ENCODE measurements at regions not wholly inside any gene's neighbourhood (a gene's known extent, or its start where the extent isn't known, plus 50 kb on each side); places are given as distances from the start of the nearest gene placed in this dataset.

DNA sequence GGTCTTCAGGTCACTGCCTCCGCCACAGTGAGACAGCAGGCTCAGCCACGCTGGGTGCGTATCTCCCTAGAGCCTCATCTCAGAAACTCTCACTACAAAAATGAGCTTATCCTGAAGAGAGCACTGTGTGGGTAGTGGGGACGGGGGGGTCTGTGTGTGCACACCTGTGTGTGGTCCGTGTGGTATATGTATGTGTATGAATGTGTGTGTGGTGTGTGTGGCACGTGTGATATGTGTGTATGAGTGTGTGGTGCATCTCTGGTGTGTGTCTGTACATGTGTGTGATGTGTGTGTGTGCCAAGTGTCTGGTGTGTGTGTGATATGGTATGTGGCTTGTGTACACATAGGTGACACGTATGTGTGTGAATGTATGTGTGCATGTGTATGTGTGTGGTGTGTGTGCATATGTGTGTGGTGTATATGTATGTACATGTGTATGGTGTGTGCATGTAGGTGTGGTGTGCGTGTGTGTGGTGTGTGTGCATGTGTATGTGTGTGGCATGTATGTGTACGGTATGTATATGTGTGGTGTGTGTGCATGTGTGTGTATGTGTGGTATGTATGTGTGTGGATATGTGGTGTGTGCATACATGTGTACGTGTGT is 332.2 kb downstream of the EIPR1 start:
- Mint-ChIP-seq H3K4me1 (no peaks in the 10 kb centered on the region), H3K4me3 (no peak overlapping the region), H3K9me3 (ENCODE audit: low read depth) (no peaks in the 10 kb centered on the region), H3K27me3 (no peaks in the 10 kb centered on the region), H3K27ac (no peak overlapping the region), H3K36me3 (no peaks in the 10 kb centered on the region)
- ATAC-seq (no peak), DNase-seq (no peak)
- CTCF ChIA-PET, result no interaction called here

DNA sequence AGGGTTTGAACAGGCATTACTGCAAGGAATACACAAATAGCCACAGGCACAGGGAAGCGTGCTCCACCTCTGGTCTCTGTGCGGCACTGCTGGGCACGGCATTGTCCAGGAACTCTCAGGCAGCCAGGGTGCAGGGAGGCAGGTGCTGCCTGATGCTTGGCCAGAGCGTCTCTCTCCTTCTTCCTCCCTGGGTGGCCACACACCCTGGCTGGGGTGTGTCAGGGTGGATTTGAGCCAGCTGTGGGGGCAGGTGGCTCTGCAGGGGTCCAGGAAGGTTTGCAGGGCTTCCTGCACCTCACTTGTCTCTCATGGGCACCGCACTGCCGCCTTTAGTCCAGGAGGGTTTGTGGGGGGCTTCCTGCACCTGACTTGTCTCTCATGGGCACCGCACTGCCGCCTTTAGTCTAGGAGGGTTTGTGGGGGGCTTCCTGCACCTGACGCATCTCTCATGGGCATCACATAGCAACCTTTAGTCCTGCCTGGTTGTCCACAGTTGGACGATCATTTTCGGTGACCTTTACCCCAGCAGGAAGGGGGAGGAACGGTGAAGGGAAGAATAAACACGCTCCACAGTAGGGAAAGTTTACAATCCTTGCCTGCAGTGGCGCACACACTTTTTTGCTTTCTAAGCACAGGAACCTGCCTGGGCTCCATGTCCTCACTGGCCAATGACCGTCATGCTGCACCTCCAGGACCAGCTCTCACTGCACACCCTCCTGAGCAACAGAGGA is 332.9 kb downstream of the EIPR1 start:
- ATAC-seq (no peak), DNase-seq (no peak)
- Mint-ChIP-seq H3K4me1 (no peaks in the 10 kb centered on the region), H3K27me3 (no peaks in the 10 kb centered on the region), H3K4me3 (no peak overlapping the region), H3K36me3 (no peaks in the 10 kb centered on the region), H3K27ac (no peak overlapping the region), H3K9me3 (ENCODE audit: low read depth) (no peaks in the 10 kb centered on the region)
- CTCF ChIA-PET, result no interaction called here

DNA sequence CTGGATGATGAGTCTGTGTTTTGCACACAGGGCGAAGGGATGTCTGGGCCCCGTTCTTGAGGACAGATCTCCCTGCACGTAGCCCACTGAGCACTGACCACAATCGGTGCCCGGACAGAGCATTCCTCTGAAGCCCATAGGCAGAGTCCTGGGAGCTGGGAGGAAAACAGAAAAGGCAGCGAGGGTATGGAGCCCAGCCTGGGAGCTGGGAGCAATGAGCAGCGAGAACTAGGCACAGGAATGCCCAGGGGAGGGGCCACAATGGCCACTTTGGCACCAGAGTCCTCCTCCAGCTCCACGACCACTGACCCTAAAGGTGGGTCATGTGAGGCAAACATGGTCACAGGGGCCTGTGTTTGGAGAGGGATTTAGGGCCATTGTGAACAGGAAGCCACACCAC is 333.9 kb downstream of the EIPR1 start:
- no peak overlapping the region for H3K4me3 Mint-ChIP-seq
- no peaks in the 10 kb centered on the region for H3K36me3 Mint-ChIP-seq
- CTCF ChIA-PET, result no interaction called here
- no peaks in the 10 kb centered on the region for H3K9me3 Mint-ChIP-seq (ENCODE audit: low read depth)
- no peak for DNase-seq
- ATAC-seq, result no peak
- no peaks in the 10 kb centered on the region for H3K4me1 Mint-ChIP-seq
- H3K27me3 Mint-ChIP-seq, result no peaks in the 10 kb centered on the region
- no peak overlapping the region for H3K27ac Mint-ChIP-seq

DNA sequence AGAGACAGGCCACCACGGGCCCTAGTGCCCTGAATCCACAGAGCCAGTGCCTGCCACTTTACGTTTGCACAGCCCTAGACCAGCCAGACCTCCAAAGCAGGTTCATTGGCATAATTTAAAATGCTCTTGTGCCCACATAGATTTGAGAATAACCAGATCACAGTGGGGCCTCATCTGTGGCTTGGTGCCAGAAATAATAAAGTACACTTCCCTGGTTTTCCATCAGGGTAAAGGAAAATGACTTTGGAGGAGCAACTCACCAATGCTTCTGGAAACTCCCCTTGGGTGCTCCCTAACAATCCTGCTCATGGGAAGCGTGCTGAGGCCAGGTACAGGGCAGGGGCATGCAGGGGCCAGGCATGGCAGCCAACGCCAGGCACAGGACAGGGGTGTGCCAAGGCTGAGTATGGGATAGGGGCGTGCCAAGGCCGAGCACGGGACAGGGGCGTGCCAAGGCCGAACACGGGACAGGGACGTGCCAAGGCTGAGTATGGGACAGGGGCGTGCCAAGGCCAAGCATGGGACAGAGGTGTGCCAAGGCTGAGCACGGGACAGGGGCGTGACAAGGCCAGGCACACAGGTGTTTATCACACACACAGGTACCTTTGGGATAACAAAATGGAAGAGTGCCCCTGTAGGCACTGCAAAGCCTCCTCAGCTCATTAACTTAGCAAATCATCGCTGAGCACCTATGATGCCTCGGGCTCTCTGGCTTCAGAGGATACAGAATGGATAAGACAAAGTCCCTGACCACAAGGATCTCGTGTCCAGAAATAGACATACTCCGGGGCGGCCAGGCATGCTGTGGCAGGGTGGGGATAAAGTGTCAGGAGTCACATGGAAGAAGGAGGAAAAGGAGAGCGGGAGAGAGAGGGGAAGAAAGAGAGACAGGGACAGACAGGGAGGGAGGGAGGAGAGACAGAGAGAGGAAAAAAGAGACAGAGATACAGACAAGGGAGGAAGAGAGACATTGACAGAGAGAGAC is 334.7 kb downstream of the EIPR1 start:
- CTCF ChIA-PET, result no interaction called here
- Mint-ChIP-seq H3K9me3 (ENCODE audit: low read depth) (no peaks in the 10 kb centered on the region), H3K4me1 (no peaks in the 10 kb centered on the region), H3K36me3 (no peaks in the 10 kb centered on the region), H3K4me3 (no peak overlapping the region), H3K27me3 (no peaks in the 10 kb centered on the region), H3K27ac (no peak overlapping the region)
- no peak for DNase-seq
- no peak for ATAC-seq

DNA sequence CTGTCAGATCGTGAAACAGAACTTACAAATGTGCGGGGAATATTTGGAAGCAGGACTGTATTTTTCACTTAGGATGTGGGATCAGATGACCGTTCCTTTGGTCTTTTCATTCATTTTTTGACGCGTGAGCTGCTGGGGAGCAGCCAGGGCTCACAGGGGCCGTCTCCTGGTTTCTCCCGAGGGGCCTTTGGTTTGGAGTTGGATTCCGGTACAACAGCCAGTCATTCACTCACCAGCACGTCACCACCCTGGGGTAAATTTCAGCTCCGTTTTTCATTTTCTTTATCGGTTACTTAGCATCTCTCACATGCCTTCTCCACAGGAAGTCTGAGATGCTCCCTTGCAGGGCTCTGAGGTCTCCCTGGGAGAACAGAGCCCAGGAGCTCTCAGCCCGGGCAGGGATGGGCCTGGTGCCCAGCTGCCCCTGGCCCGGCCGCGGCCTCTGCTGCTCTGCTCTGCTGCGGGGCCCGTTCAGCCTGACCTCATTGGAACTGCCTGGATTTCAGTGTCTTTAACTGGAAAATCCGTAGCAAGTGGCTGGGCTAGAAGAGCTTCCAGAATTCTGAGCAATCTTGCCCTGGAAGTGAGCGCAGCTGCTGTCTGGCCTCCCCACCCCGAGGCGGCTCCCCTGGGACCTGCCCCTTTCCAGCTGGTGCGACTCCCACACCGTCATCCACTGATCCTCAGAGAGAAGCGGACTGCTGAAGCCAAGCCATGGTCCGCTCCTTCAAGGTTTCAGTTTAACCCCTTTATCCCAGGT is 335.6 kb downstream of the EIPR1 start:
- no peak for DNase-seq
- Mint-ChIP-seq H3K36me3 (no peaks in the 10 kb centered on the region), H3K27ac (no peak overlapping the region), H3K9me3 (ENCODE audit: low read depth) (no peaks in the 10 kb centered on the region), H3K4me1 (no peaks in the 10 kb centered on the region), H3K4me3 (no peak overlapping the region), H3K27me3 (no peaks in the 10 kb centered on the region)
- ATAC-seq, result no peak
- CTCF ChIA-PET, result no interaction called here

DNA sequence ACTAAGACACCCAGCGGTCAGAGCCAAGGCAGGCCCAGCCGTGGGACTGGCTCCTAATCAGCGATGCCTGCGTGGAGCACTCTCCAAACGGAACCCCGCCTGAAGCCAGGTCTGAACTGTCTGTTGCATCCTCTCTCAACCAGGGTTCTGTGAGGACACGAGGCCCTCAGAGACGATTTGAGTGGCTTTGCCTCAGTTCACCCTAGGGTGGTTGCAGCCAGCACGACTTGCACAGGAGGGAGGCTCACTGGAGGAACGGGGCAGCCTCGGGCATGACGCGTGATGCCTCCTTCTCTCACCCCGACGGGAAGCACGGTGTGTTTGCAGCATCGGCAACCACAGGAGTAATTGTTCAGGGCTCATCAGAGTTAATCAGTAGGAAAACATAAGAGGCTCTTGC is 336.4 kb downstream of the EIPR1 start:
- Mint-ChIP-seq H3K36me3 (no peaks in the 10 kb centered on the region), H3K4me1 (no peaks in the 10 kb centered on the region), H3K4me3 (no peak overlapping the region), H3K27me3 (no peaks in the 10 kb centered on the region), H3K9me3 (ENCODE audit: low read depth) (no peaks in the 10 kb centered on the region), H3K27ac (no peak overlapping the region)
- CTCF ChIA-PET, result no interaction called here
- ATAC-seq (no peak), DNase-seq (no peak)

DNA sequence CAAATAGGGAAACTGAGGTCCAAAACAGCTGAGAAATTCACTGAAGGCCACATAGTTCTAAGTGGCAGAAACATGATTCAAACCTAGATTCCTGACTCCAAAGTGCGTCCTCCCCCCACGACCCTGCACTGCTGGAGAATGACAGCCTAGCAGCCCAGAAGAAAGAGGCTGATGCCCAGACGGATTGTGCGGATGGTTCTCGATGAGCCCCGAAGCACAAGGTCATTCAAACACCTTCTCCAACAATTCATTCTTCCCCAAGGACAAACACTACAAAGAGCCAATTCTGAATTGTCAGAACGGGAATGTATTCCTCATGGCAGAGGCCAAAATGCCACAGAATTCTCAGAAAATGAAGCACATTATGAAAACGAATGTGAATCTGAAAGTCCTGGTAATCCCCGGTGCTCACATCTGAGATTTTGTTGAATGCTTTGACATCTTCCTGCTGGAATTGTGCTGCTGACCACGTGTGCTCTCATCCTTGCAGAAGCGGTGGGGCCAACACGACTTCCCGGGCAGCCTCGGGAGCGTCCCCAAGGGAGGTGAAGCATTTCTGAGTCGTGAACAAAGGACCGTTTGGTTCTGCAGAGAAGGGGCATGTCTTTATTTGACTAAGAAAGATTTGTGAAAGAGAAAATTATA is 337.0 kb downstream of the EIPR1 start:
- Mint-ChIP-seq H3K9me3 (ENCODE audit: low read depth) (no peaks in the 10 kb centered on the region), H3K27me3 (no peaks in the 10 kb centered on the region), H3K4me1 (no peaks in the 10 kb centered on the region), H3K4me3 (no peak overlapping the region), H3K36me3 (no peaks in the 10 kb centered on the region), H3K27ac (no peak overlapping the region)
- CTCF ChIA-PET, result no interaction called here
- DNase-seq (no peak), ATAC-seq (no peak)

DNA sequence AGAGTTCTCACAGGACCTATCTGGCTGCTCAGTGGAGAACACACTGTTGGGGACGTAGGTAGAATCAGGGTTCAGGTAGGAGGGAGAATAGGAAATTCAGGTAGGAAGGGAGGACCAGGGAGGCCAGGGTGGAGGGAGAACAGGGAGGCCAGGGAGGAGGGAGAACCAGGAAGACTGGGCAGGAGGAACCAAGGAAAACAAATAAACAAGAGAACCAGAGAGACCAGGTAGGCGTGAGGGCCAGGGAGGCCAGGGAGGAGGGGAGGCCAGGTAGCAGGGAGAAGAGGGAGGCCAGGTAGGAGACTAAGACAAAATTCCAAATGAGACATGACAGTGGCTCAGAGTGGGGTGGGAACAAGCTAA is 337.6 kb downstream of the EIPR1 start:
- Mint-ChIP-seq H3K4me3 (no peak overlapping the region), H3K4me1 (no peaks in the 10 kb centered on the region), H3K36me3 (no peaks in the 10 kb centered on the region), H3K27me3 (no peaks in the 10 kb centered on the region), H3K9me3 (ENCODE audit: low read depth) (no peaks in the 10 kb centered on the region), H3K27ac (no peak overlapping the region)
- CTCF ChIA-PET, result no interaction called here
- DNase-seq (no peak), ATAC-seq (no peak)

DNA sequence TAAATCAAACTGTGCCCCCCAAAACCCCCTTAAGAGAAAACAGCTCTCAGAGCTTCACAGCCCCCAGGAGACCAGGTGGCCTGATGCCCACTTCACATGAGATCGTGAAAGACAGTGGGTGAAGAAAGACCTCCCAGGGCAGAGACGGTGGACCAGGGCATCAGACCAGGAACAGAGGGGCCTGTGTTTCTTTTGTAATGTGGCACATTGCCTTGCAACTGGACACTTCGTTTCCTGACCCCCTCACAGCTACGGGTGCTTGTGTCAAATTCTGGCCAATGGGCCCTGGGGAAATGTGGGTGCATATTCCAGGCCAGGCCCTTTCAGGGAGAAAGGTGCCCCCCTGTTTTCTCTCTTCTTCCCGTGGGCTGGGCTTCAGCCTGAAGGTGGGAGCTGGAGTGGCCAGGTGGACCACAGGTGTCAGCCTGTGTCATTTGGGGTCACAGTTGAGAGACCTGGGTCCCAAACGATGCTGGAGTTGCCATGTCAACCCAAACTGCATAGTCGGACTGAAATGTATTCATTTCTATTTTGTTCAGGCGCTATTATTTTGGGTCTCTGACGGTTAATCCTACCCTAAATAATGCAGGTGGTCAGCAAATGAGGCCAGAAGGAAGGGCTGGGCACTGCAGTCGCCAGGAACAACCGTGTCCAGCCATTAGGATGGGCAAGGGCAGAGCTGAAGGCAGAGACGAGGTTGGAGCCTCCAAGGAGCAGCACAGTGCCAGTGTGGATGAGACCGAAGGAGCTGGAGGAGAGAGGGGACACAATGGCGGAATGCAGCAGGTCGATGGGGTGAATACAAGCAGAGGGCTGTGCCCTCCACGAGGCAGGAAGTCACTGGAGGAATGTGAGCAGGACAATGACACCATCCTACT is 338.2 kb downstream of the EIPR1 start:
- Mint-ChIP-seq H3K36me3 (no peaks in the 10 kb centered on the region), H3K27ac (no peak overlapping the region), H3K4me3 (no peak overlapping the region), H3K27me3 (no peaks in the 10 kb centered on the region), H3K4me1 (no peaks in the 10 kb centered on the region), H3K9me3 (ENCODE audit: low read depth) (no peaks in the 10 kb centered on the region)
- ATAC-seq, result no peak
- CTCF ChIA-PET, result no interaction called here
- DNase-seq, result no peak

DNA sequence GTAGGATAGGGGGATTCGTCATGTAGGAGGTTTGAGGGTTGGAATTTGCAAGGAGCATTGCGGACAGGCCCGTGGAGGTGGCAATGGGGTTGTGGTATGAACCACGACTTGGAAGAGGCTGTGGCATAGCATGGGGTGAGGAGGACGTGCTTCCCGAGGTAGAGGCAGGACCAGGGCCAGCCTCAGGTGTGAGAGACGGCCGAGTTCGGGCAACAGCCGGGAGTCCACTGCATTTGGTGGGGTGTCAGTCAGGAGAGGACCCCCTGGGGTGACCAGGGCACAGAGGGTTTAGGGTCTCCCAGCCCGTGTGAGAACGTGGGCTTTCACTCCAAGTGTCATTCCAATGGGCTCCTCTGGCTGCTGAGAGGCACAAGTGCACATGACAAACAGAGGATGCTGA is 339.0 kb downstream of the EIPR1 start:
- H3K36me3 Mint-ChIP-seq, result no peaks in the 10 kb centered on the region
- CTCF ChIA-PET, result no interaction called here
- H3K27ac Mint-ChIP-seq, result no peak overlapping the region
- ATAC-seq (no peak), DNase-seq (no peak)
- H3K27me3 Mint-ChIP-seq, result no peaks in the 10 kb centered on the region
- no peaks in the 10 kb centered on the region for H3K9me3 Mint-ChIP-seq (ENCODE audit: low read depth)
- H3K4me3 Mint-ChIP-seq, result no peak overlapping the region
- no peaks in the 10 kb centered on the region for H3K4me1 Mint-ChIP-seq

DNA sequence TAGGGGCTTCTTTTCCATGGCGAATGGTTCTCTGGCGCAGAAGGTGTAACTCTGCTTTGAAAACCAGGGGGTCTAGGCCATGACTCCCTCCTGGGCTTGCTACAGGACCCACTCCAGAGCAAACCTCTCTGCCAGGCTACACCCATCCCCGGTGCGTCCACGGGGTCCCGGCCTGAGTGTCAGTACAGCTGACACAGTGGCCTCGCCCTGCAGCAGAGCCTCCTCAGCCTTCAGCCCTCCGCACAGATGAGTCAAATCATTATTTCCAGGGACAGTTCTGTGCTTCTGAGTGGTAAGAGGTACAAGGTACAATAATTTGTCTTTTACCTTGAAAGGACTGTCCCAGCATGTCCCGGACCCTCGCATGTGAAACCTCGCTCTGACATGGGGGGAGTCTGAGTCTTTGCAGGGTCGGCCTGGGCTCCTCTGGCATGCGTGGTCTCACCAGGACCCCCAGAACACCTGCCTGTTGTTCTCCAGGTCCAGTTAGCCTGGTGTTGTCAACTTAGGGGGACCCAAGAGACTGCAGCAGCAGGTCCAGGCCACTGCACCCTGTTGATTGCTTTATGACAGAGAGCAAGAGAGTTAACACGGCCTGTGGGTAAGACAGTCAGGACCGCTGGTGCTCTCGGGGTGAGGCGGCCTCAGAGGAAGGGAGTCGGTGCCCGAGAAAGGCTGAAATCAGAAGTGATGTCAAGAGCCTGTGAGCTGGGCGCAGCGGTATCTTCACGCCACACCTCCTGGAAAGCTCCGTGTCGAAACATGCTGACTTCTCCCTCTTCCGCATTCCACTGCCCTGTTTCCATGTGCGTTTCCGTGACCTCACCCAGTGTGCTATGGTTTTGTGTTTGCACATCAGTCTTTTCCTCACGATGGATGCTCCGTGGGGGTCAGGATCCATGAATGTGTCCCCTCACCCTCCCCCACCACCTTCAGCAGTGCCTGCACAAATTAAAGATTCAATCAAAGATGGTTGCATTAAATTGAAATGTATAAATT is 340.1 kb downstream of the EIPR1 start:
- H3K27me3 Mint-ChIP-seq, result no peaks in the 10 kb centered on the region
- no peak overlapping the region for H3K4me3 Mint-ChIP-seq
- no peaks in the 10 kb centered on the region for H3K4me1 Mint-ChIP-seq
- ATAC-seq (no peak), DNase-seq (no peak)
- H3K9me3 Mint-ChIP-seq (ENCODE audit: low read depth), result no peaks in the 10 kb centered on the region
- no peak overlapping the region for H3K27ac Mint-ChIP-seq
- no peaks in the 10 kb centered on the region for H3K36me3 Mint-ChIP-seq
- CTCF ChIA-PET, result no interaction called here

Measured in activated CD8-positive, alpha-beta memory T cell treated with anti-CD3 and anti-CD28 coated beads, Interleukin-2, amount 10 ng/mL, durations not matched to agents 7 days and 5 days (primary cell).